SK-N-SH treated with all-trans-retinoic acid at 6 μM for 48 hours (cell line): ENCODE measurements at regions not wholly inside any gene's neighbourhood (a gene's known extent, or its start where the extent isn't known, plus 50 kb on each side); places are given as distances from the start of the nearest gene placed in this dataset.

Experiments
- ATAC-seq: fragments of 200-7000 bp; cut with Tn5 transposase; 3 replicates; pipeline ENCODE4 v1.9.1; 2020; ENCODE audit warnings: mild to moderate bottlenecking, moderate library complexity
- ARNTL ChIP-seq: fragments of 450-650 bp; formaldehyde crosslinking; IDR thresholded peaks from 2 replicates; pipeline ENCODE4 v1.5.0; 2020; ENCODE audit warnings: low read depth, mild to moderate bottlenecking, moderate library complexity, borderline replicate concordance
- CREB5 ChIP-seq: fragments of 250-450 bp; sonication (Bioruptor Pico); IDR thresholded peaks from 2 replicates; pipeline ENCODE4 v1.5.1; 2020; ENCODE audit warnings: low read depth, mild to moderate bottlenecking, moderate library complexity
- CSDC2 ChIP-seq: fragments of 250-450 bp; sonication (Bioruptor Pico); IDR thresholded peaks from 2 replicates; pipeline ENCODE4 v1.5.0; 2020; ENCODE audit warnings: mild to moderate bottlenecking, moderate library complexity
- CSRNP3 ChIP-seq: fragments of 250-450 bp; sonication (Bioruptor Pico); IDR thresholded peaks from 2 replicates; pipeline ENCODE4 v1.5.1; 2021; ENCODE audit warnings: mild to moderate bottlenecking, moderate library complexity
- ESRRG ChIP-seq: fragments of 250-450 bp; sonication (Bioruptor Pico); IDR thresholded peaks from 2 replicates; pipeline ENCODE4 v1.6.1; 2021; ENCODE audit warnings: mild to moderate bottlenecking
- GLIS3 ChIP-seq: fragments of 250-450 bp; sonication (Bioruptor Pico); IDR thresholded peaks from 2 replicates; pipeline ENCODE4 v1.5.0; 2020; ENCODE audit warnings: mild to moderate bottlenecking, moderate library complexity
- ISL1 ChIP-seq: fragments of 250-450 bp; sonication (Bioruptor Pico); IDR thresholded peaks from 2 replicates; pipeline ENCODE4 v2.1.2; 2022; ENCODE audit warnings: mild to moderate bottlenecking, moderate library complexity
- PATZ1 ChIP-seq: fragments of 250-450 bp; sonication (Bioruptor Pico); IDR thresholded peaks from 2 replicates; pipeline ENCODE4 v1.8.0; 2020; ENCODE audit warnings: mild to moderate bottlenecking, moderate library complexity, borderline replicate concordance
- POU6F1 ChIP-seq: fragments of 250-450 bp; sonication (Bioruptor Pico); IDR thresholded peaks from 2 replicates; pipeline ENCODE4 v1.8.0; 2021; ENCODE audit warnings: low read depth, mild to moderate bottlenecking, moderate library complexity, borderline replicate concordance
- PPARA ChIP-seq: fragments of 250-450 bp; sonication (Bioruptor Pico); IDR thresholded peaks from 2 replicates; pipeline ENCODE4 v1.5.0; 2020; ENCODE audit warnings: mild to moderate bottlenecking, borderline replicate concordance
- RARB ChIP-seq: fragments of 250-450 bp; sonication (Bioruptor Pico); IDR thresholded peaks from 2 replicates; pipeline ENCODE4 v1.8.0; 2021; ENCODE audit warnings: mild to moderate bottlenecking, moderate library complexity
- SNAI2 ChIP-seq: fragments of 250-450 bp; sonication (Bioruptor Pico); IDR thresholded peaks from 2 replicates; pipeline ENCODE4 v1.5.0; 2020; ENCODE audit warnings: mild to moderate bottlenecking, moderate library complexity
- TCF4 ChIP-seq: fragments of 250-450 bp; sonication (Bioruptor Pico); IDR thresholded peaks from 2 replicates; pipeline ENCODE4 v1.8.0; 2021; ENCODE audit warnings: mild to moderate bottlenecking, moderate library complexity, borderline replicate concordance
- TOX ChIP-seq: fragments of 250-450 bp; sonication (Bioruptor Pico); IDR thresholded peaks from 2 replicates; pipeline ENCODE4 v1.8.0; 2021; ENCODE audit warnings: mild to moderate bottlenecking, moderate library complexity, borderline replicate concordance
- TSHZ2 ChIP-seq: fragments of 250-450 bp; sonication (Bioruptor Pico); IDR thresholded peaks from 2 replicates; pipeline ENCODE4 v1.5.0; 2020; ENCODE audit warnings: mild to moderate bottlenecking, moderate library complexity
- ZC3H10 ChIP-seq: fragments of 250-450 bp; sonication (Bioruptor Pico); IDR thresholded peaks from 2 replicates; pipeline ENCODE4 v1.5.1; 2021; ENCODE audit warnings: mild to moderate bottlenecking, moderate library complexity
- ZFP3 ChIP-seq: fragments of 250-450 bp; sonication (Bioruptor Pico); IDR thresholded peaks from 2 replicates; pipeline ENCODE4 v1.5.0; 2020; ENCODE audit warnings: mild to moderate bottlenecking, moderate library complexity
- ZFP30 ChIP-seq: fragments of 450-650 bp; formaldehyde crosslinking; IDR thresholded peaks from 2 replicates; pipeline ENCODE4 v1.5.0; 2022; ENCODE audit warnings: mild to moderate bottlenecking, moderate library complexity
- ZNF565 ChIP-seq: fragments of 450-650 bp; formaldehyde crosslinking; conservative IDR thresholded peaks from 2 replicates; pipeline ENCODE4 v1.5.0; 2020; ENCODE audit warnings: low read depth, mild to moderate bottlenecking, moderate library complexity
- ZNF70 ChIP-seq: fragments of 450-650 bp; formaldehyde crosslinking; IDR thresholded peaks from 2 replicates; pipeline ENCODE4 v1.5.0; 2020; ENCODE audit warnings: mild to moderate bottlenecking, moderate library complexity

GRCh38 chr7:91342346-91342745 is 78.1 kb downstream of the FZD1 start:
- no peak for ATAC-seq
- TF ChIP-seq ZC3H10 (CRISPR knock-in tag) (no peak), ZFP30 (CRISPR knock-in tag) (no peak), ESRRG (no peak), TCF4 (CRISPR knock-in tag) (no peak), ISL1 (no peak), TSHZ2 (CRISPR knock-in tag) (no peak), PPARA (CRISPR knock-in tag) (no peak), TOX (CRISPR knock-in tag) (no peak), SNAI2 (CRISPR knock-in tag) (no peak), ZFP3 (CRISPR knock-in tag) (no peak), RARB (CRISPR knock-in tag) (no peak), CSDC2 (CRISPR knock-in tag) (no peak), ZNF565 (CRISPR knock-in tag) (no peak), PATZ1 (CRISPR knock-in tag) (no peak), CREB5 (CRISPR knock-in tag) (no peak)
- TF ChIP-seq, all 23 proteins: peak for 0

GRCh38 chr7:91343420-91343960 is 79.3 kb downstream of the FZD1 start:
- ATAC-seq = no peak
- TF ChIP-seq ESRRG (no peak), POU6F1 (CRISPR knock-in tag) (no peak), RARB (CRISPR knock-in tag) (no peak), ZNF565 (CRISPR knock-in tag) (no peak), TOX (CRISPR knock-in tag) (no peak), ZFP3 (CRISPR knock-in tag) (no peak), PPARA (CRISPR knock-in tag) (no peak), ISL1 (no peak)

- ATAC-seq = no peak
Observed at GRCh38 chr7:91343996-91344629, 79.9 kb downstream of the FZD1 start.

GRCh38 chr7:91344911-91345310 is 80.7 kb downstream of the FZD1 start:
- no peak for ATAC-seq
- TF ChIP-seq ZNF70 (CRISPR knock-in tag) (no peak), ISL1 (no peak), GLIS3 (CRISPR knock-in tag) (no peak), CREB5 (CRISPR knock-in tag) (no peak), ESRRG (no peak), TCF4 (CRISPR knock-in tag) (no peak), PPARA (CRISPR knock-in tag) (no peak), ZFP30 (CRISPR knock-in tag) (no peak), CSRNP3 (CRISPR knock-in tag) (no peak), POU6F1 (CRISPR knock-in tag) (no peak), PATZ1 (CRISPR knock-in tag) (no peak), SNAI2 (CRISPR knock-in tag) (no peak)

More at GRCh38 chr7:91343996-91344629, 79.9 kb downstream of the FZD1 start:
- TF ChIP-seq ARNTL (CRISPR knock-in tag) (no peak), TCF4 (CRISPR knock-in tag) (no peak)
